Gastroesophageal sphincter (tissue), 3 donors: ENCODE measurements at regions not wholly inside any gene's neighbourhood (a gene's known extent, or its start where the extent isn't known, plus 50 kb on each side); places are given as distances from the start of the nearest gene placed in this dataset.

Experiments used
- CTCF ChIP-seq, 4 experiments: fragments of 200-600 bp in 2 of 4; fragments of 450-650 bp in 2 of 4; sonication (generic) in 1 of 4; IDR thresholded peaks; one replicate each; pipeline ENCODE4 v1.5.1; 2017 to 2019; ENCODE audit warnings: antibody characterized with exemption in 4 of 4, mild to moderate bottlenecking in 2 of 4, moderate library complexity in 2 of 4
- POLR2A ChIP-seq, 2 donors: fragments of 450-650 bp; IDR thresholded peaks; one replicate each; pipeline ENCODE4 v1.6.1; 2017; ENCODE audit warnings: antibody characterized with exemption in 2 of 2, mild to moderate bottlenecking in 2 of 2, moderate library complexity in 1 of 2

GRCh38 chr22:34570408-34570807 lies 495.6 kb upstream of the ISX start:
- TF ChIP-seq CTCF (IDR thresholded peaks at IDR 0.05) (no peak), POLR2A (IDR thresholded peaks at IDR 0.05) (no peak)
